ENCODE measurements at regions not wholly inside any gene's neighbourhood (a gene's known extent, or its start where the extent isn't known, plus 50 kb on each side); places are given as distances from the start of the nearest gene placed in this dataset.

GRCh38 chr15:39488516-39488915, 92.4 kb upstream of the THBS1 start:
- TF ChIP-seq POLR2A (IDR thresholded peaks at IDR 0.05; ENCODE audit: low read depth, low read length) (no peak), POLR2AphosphoS5 (IDR thresholded peaks at IDR 0.05; ENCODE audit: low read depth, low read length) (no peak), POU2F2 (IDR thresholded peaks at IDR 0.05; ENCODE audit: low read depth, low read length) (no peak), TAF1 (IDR thresholded peaks at IDR 0.05; ENCODE audit: low read depth, low read length) (no peak)
